GM12872 (cell line): ENCODE measurements at regions not wholly inside any gene's neighbourhood (a gene's known extent, or its start where the extent isn't known, plus 50 kb on each side); places are given as distances from the start of the nearest gene placed in this dataset.

ENCODE experiments used
- TF ChIP-seq, protein P1 (sequence below): IDR thresholded peaks from 3 replicates; pipeline ENCODE4 v1.5.1; 2011; ENCODE audit warnings: low read depth, mild to moderate bottlenecking, low read length, moderate library complexity; ENCODE audit not compliant: insufficient read depth

DNA sequence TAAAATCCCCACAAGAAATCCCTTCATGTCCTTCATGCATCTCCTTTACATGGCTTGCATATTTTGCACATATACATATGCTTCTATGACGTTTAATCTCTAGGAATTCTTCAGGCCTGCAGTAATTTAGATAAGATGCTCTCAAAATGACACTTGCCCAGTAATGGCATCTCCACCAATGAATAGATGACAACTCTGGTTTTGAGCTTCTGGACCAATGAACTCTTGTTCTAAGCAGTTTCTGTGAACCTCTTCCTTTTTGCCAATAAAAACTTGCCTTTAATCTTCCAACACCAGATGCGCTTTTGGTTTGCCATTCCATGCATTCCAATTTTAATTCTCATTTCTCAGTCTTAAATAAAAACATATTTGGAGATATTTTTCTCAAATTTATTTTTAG, 189.8 kb upstream of the OLFM3 start:
- TF ChIP-seq, protein P1, sequence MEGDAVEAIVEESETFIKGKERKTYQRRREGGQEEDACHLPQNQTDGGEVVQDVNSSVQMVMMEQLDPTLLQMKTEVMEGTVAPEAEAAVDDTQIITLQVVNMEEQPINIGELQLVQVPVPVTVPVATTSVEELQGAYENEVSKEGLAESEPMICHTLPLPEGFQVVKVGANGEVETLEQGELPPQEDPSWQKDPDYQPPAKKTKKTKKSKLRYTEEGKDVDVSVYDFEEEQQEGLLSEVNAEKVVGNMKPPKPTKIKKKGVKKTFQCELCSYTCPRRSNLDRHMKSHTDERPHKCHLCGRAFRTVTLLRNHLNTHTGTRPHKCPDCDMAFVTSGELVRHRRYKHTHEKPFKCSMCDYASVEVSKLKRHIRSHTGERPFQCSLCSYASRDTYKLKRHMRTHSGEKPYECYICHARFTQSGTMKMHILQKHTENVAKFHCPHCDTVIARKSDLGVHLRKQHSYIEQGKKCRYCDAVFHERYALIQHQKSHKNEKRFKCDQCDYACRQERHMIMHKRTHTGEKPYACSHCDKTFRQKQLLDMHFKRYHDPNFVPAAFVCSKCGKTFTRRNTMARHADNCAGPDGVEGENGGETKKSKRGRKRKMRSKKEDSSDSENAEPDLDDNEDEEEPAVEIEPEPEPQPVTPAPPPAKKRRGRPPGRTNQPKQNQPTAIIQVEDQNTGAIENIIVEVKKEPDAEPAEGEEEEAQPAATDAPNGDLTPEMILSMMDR = no peak

DNA sequence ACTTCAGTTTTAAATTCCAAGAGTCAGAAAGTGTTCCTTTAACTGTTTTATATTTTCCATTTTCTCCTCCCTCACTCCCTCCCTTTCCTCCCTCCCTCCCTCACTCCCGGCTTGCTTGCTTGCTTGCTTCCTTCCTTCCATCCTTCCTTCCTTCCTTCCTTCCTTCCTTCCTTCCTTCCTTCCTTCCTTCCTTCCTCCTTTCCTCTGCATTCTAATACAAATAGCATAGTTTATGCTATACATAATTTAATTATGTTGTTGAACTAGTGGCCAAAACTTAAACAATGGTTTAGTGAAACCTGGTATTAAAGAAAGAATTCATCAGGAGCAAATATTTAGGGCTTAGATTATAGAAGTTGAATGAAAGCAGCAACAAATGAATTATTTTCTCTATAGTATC, 188.5 kb upstream of the OLFM3 start:
- TF ChIP-seq, protein P1 = no peak

DNA sequence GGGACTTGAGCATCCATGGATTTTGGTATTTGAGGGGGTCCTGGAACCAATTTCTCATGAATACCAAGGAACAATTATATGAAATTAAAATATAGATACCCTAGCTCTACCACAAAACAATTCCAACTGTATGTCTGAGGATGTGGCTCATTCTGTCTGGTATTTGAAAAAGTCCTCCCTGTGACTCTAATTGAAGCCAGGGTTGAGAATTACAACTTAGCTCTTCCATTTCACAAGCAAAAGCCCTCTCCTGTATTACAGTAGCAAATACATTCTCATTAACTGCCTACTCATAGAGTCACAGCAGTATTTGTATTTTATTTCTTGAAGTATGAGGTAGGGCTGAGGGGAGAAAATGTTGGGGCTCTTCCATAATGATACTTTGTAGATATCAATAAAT, 187.8 kb upstream of the OLFM3 start:
- TF ChIP-seq, protein P1 = no peak

DNA sequence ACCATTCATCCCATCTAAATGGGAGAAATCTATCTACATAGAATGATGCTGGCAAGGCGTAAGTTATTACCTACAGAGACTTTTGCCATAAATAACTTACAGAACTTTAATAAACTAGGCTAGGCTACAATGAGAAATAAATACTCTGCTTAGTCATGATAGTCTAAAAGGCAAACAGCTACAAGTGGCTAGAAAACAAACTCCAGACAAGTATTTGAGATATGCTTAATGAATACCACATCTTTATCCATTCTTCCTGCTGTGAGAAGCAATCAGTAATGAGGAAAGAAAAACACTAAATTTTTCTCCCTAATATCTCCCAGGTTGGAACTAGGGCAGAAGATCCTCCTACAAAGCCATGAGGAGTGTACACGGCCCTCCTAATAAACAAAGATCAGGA, 187.0 kb upstream of the OLFM3 start:
- TF ChIP-seq, protein P1 = no peak

DNA sequence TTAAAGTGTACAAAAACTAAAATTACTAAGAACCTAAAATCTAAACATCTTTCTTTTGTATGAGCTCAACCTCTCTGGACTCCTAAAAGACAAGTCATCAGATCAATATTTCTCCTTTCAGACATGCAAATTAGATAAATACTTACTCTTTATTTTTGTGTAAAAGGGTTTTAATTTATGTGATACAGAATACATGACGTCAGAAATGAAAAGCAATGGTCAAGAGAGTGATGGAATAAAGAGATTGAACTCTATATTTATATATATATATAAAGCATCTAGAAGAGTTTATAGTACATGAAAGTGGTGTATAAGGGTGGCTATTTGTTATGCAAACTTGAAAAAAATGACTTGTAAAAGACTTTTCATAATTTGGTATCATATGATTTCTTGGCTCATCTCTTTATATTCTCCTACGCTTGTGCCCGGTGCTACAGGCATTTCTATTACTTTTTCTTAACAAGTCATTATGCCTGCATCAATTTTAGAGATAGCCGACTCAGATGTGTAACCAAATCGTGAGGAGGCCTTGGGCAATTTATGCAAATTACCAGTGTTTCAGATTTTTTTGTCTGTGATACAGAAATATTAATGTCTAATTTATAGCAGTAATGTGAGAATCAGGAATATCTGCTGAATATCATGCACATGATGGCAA, 186.0 kb upstream of the OLFM3 start:
- TF ChIP-seq, protein P1 = no peak

DNA sequence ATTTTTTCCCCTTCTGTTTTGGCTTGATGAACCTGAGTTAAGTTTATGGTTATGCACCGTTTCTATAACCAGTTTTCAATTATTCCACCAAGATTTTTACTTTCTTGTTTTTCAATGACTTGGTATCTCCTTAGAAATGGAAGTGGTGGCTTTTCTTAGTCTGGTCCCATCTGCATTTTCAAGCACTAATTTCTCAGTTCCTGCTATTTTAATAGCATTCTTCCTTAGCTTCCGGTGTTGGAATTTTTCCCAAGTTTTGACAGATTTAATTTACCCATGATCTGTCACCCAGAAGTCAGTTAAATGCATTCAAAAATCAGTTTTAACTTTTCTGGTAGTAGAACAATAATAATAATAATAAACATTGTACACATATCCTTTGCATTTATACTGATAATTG, 184.6 kb upstream of the OLFM3 start:
- TF ChIP-seq, protein P1 = no peak

DNA sequence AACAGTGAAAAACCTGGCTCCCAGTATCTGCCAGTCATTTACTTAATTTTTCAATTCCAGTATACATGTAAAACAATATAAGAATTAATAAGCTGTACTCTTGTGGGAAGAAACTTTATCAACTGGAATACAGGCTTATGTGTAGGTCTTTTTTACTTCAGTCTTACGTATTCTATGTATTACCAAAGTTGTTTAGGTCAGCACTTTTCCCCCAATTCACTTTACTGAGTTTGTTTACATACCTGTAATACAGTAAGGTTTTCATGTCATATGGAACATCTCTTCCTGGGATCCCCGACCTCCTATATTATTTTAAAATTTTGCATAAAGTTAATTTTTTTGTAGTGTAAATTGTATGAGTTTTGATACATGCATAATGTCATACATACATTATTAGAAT, 181.8 kb upstream of the OLFM3 start:
- TF ChIP-seq, protein P1 = no peak
